HG03571 (cell line): ENCODE measurements at regions not wholly inside any gene's neighbourhood (a gene's known extent, or its start where the extent isn't known, plus 50 kb on each side); places are given as distances from the start of the nearest gene placed in this dataset.
"Not testable (repeated sequence)": the region's sequence is repeated elsewhere in the genome, so short reads cannot be mapped to it uniquely, and the experiment has no call there.

Experiments used
- ATAC-seq: cut with Tn5 transposase; IDR thresholded peaks from one replicate; pipeline ENCODE4 v1.9.1; 2021; ENCODE audit not compliant: unreplicated experiment

DNA sequence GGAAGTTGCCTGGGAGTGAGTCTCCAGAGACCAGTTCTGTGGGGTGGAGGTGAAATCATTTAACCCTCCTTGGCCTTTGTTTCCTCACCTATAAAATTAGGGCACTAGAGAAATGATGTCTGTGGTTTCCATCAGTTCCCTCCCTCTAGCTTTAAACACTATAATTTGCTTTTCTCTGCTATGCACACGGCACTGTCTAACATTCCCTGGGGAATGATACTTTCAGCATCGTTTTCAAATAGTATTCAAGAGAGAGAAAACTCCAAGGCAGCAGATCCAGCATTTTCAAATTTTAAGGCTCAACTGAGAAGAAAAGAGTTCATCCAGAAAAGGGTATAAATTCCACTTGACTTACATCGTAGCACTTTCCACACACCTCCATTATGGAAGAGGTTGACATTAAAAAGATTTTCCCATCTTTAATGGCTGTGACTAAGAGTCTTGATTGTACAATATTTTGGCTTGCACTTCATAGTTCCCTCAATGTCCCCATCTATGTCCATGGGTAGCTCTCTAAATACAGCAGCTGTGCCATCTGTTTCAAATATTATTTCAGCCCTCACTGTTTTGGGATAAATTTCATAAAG lies 137.7 kb upstream of the ZPLD1 start:
- ATAC-seq = no peak

DNA sequence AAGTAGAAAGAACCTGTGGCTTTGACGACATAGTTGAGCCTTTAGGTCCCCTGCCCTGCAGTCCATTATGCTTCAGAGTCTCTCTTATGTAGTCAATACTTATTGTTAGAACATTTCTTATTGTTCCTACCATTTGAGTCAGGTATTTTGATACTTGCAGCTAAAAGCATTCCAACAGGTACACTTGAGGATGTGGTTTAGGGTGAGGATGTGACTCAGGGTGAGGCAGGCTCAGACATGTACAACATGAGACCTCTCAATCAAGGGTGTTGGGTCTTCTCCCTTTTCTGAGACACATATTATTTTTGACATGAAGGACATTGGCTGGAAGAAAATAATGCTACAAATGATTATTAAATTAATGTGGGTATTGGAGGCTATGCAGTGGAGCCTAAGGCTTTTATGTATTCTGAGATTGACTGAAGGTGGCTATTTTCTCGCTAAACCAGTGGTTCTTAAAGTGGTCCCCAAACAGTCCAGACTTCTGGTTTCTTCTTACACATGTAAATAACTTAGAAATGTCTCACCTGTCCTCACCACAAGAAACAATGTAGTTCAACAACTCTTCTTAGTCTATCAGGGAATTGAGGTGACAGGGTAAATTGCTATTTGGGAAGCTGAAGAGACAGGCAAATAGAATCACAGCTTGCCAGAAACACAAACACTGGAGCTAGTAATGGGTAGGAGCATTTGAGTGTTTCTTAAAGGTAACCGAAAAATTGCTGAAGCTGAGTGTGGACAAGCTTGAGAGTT lies 135.5 kb upstream of the ZPLD1 start:
- no peak for ATAC-seq

DNA sequence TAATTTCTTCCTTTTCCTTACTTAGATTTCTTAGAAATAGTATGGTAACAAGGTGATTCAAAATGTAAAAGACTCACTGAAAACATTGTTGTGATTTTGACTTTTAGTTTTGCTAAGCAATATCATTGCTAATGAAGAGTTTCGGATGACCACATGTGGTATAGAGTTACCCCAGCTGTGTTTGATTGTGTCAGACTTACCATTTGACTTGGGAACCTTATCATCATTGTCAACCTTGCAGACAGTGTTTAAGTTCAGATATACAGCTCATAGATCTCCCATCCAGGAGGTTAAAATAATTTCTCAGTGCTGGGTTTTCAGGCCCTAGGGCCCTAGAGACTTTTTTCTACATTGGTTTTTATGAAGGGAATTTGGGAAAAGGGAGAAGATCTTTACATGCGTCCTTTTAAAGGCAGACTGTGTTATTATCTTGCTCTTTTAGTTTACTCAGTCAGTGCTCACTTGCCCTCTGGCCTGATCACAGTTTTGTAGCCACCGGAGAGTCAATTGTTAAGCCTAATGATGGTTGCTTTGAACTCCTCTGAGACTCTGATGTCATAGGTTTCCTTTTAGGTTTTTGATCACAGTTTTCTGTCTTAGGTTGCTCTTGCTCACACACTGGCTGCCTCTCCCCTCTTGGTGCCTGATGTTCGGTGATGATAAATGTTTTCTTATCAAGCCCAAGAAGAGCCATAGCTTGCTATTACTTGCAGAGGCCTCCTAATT lies 133.5 kb upstream of the ZPLD1 start:
- ATAC-seq = no peak

DNA sequence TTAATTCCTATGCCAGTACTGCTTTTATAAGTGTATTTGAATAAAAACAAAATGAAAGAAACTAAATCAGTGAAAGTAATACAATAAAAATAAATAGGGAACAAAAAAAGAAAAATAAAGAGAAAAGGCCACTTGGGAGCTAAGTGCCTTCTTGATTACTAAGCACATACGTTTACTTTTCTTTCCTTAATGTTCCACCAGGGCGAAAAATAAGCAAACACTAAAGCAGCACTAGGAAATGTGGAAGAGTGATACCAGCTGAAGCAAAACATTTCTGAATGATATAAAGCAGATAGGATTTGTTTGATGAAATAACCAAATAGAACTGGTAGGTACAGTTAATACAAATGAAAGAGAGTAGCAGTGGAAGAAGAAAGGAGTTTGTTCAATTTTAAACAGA lies 132.8 kb upstream of the ZPLD1 start:
- no peak for ATAC-seq

DNA sequence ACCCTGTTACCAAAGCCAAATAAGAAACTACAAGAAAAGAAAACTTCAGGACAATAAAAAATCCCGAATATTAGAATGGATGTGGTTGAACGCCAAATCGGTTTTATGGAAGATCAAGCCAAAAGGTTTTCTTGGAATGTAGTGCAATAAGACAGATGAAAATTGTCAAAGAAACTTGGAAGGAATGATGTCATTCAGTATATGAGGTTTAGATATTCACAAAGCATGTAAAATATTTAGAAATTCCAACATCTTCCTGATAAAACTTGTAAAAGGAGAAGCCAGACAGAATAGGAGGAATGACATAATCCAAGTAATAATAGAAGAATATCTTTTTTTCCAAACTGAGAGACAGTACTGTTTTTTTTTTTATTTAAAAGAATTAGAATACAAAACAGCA lies 130.3 kb upstream of the ZPLD1 start:
- no peak for ATAC-seq

DNA sequence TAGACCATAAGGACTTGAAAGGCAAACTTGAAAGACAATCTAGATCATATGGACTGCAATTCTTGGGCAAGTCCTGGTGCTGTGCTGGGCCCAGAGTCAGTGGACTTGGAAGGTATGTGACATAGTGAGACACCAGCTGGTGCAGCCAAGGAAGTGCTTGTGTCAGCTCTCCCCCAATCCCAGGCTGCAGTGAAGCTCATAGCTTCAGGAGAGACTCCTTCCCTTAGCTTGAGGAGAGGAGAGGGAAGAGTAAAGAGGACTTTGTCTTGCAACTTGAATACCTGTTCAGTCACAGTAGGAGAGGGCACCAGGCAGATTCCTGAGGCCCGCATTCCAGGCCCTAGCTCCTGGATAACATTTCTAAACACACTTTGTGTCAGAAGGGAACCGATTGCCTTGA lies 127.4 kb upstream of the ZPLD1 start:
- no peak for ATAC-seq

DNA sequence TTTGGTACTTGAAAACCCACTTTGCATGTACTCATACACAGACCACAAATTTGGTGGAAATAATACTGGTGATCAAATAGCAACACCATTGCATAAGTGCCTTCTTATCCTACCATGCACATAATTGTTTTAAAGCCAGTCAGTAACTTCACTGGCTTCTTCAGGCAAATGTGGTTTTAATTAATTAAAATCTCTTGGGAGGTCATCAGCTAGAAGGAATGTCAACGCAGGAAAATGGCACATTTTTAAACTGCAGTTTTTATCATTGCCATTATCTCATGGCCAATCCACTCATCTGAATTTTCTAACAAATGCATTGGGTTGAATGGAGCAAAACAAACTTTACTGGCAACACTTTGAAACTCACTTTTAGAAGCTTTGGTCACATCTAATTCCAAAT lies 105.7 kb upstream of the ZPLD1 start:
- ATAC-seq = no peak

DNA sequence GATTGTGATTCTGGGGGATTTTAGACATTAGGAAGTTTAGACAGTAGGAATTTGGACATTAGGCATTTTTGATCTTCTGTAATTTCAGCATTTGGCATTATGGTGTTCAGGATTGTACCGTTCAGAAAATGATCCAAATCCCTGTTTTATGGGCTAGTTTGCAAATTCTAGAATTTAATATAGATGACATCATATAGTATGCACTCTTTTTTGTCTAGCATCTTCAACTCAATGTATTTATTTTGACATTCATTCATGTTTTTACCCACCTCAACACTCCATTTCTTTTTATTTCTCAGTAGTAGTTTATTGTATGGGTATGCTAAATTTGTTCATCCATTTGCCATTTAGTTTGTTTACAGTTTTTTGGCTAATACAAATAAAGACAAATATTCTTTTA lies 105.3 kb upstream of the ZPLD1 start:
- ATAC-seq = no peak

DNA sequence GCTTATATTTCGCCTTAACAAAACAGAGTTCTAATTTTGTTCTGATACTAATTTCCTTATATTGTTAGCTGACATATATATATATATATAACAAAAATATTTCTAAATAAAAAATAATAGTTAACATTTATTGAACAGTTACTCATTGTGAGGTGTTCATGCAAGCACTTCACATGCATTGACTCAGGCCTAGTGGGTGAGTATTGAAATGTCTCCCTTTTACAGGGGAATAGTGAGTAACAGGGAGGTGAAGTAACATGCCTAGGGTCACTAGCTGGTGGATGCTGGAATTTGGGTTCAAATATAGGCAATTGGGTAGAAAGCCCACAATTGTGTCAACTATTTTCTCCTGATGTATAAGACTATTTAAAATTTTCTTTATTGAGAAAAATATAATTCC lies 102.6 kb upstream of the ZPLD1 start:
- ATAC-seq = no peak

DNA sequence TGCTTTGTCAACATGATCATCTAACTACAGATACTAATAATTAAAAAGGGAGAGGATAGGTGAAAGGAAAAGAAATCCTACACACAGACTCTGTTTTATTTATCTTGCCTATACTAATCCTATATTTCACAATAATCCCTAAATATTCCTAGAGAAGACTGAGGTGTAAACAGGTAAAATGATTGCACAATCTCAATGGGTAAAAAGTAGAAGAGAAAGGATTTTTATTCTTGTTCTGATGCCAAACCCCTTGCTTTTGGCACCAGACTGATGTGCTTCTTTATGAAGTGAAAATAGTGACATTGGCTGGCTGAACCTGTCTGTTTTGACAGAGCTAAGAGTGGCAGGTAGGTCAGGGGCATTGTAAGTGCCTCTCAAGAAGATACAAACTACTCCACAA lies 101.9 kb upstream of the ZPLD1 start:
- no peak for ATAC-seq

DNA sequence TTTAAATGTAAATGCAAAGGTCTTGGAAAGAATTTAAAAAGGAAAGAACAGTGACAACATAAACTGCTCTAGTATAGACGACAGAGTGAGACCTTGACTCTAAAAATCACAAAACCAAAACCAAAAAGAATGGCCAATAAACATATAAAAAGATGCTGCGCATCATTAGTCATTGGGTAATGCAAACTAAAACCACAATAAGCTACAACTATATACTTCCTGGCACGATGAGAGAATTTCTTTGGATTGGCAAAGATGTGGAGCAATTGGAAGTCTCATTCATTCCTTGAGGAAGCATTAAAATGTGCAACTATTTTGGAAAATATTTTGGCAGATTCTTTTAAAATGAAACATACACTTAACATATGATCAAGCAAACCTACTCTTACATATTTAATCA lies 98.7 kb upstream of the ZPLD1 start:
- ATAC-seq = no peak

DNA sequence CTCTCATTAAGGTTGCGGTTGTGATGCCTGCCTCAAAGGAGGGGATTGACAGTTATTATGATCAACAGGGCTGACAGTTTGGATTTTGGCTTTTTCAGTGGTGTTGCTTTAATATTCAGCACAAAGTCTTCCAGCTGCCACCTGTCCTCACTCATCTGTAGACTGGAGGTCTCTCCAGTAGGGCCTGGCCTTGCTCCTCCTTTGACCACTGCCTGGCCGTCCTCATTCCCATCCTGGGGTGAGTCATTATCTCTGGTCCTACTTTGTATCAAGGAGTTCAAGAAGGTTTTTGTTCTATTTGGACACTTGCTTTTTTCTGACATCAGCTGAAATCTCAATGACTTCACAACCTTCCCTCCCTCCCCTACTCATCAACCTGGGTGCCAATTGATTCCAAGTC lies 95.1 kb upstream of the ZPLD1 start:
- ATAC-seq = no peak

DNA sequence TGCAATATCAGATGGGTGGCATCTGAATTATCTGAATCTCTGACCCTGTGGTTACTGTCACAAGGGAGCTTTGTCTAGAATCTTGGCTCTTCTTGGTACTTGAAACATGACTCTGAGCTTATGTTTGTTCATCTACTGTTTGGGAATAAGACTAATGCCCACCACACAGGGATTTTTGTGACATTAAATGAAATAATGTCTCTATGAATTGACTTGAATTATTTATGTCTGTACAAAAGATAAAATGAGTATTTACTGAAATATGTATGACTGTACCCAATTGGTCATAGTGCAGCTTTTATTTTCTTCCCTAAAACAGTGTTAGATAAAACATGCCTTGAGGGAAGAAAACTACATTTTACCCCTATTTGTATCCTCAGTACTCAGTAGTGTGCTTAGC lies 87.9 kb upstream of the ZPLD1 start:
- ATAC-seq = no peak

DNA sequence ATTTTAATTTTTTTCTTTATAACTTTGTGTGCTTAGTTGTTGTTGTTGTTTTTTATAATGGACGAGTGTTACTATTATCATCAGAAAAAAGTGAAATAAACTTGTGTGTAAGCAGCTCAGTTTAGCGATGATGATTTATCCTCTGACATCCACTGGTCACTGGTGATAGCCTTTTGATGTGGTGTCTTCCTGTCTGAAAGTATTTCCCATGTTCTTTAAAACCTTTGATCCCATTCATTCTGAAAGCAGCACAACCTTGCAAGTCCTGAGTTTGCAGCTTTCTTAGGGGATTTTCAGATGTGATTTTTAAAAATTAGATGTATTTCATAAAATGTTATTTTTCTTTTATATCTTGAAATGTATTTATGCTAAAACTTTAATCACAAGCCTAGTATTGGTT lies 85.9 kb upstream of the ZPLD1 start:
- no peak for ATAC-seq

DNA sequence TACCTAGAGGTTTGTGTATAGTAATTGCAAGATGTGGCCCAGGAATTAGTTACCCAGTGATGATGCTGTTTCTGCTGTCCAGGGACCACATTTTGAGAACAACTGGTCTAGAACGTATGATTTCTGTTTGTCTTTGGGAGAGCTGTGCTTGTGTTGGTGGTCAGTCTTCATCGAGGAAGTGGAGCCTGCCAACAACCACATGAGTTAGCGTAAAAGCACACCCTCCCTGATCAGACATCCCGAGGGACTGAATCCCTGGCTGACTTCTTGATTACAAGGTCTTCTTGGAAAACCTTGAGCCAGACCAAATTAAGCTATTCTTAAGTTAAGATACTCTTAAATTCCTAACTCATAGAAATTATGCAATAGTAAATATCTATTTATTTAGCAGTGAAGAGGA lies 81.7 kb upstream of the ZPLD1 start:
- ATAC-seq = no peak

DNA sequence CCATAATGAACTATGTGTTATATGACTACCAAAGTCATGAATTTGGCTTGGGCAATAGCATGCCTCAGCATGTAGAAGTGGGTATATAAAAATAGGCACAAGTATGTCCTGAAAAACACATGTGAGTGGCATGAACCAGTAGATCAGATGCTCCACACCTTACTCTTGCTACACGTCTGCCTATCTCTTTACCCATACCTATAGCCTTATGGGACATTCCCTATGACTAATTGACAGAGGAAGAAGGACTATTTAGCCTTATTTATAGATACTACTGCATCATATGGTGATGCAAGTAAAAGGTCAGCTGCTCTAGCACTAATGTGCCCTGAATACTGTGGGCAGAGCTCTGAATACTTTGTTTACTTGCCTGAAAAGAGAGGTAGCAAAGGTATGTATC lies 81.0 kb upstream of the ZPLD1 start:
- no peak for ATAC-seq

DNA sequence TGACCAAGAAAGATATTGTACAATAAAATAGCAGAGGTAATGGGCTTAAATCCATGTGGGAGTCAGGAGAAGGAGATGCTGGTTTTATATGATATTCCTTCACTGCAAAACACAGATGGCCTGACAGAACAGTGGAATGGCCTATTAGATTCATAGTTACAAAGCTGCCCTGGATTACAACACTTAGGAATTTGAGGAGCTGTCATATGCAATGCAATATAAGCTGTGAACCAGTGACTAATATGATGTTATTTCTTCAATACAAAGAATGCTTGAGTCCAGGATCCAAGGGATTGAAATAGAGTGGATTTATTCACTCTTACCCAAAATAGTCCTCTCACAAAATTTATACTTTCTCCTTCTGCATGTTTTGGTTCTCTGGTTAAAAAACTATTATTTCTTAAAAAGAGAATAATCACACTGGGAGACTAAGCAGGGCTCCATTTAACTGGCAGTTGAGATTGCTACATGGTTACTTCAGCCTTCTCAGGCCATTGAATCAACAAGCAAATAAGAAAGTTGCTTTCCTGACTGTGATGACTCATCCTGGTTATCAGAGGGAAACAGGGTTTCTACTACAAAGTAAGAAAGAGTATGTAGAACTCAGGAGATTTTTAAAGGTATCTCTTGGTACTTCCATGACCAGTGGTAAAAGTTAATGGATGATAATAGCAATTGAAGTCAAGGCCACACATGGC lies 79.8 kb upstream of the ZPLD1 start:
- no peak for ATAC-seq

DNA sequence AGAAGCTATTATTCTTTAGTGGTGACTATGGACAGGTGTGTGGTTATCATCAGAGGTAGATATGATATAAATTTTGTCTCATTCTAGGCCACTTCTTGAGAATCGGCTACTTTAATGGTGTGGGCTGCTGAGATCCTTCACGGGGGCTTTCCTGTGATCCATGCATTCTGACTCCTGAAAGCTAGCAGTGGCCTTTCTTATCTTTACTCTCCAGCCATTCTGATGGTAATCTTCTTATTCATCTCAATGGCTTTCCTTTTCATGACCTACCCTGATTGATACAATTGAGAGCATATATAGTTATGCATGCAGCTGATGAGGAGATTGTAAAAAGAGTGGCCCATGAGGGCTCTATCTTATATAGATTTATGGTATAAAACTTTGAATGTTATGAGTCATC lies 78.3 kb upstream of the ZPLD1 start:
- ATAC-seq = no peak

DNA sequence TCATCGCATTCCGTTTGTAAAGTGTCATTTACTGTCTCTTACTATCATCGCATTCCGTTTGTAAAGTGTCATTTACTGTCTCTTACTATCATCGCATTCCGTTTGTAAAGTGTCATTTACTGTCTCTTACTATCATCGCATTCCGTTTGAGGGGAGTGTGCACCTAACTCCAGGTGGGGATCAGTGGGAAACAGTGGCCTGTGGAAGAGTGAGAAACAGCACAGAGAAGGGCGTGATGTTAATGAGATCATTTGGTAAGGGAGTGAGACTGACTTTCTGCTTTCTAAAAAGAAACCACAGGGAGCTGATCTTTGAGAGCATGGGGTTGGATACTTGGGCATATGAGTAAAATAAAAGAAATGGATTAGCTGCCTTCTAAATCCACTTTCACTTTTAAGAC lies 77.5 kb upstream of the ZPLD1 start:
- not testable (repeated sequence) for ATAC-seq

DNA sequence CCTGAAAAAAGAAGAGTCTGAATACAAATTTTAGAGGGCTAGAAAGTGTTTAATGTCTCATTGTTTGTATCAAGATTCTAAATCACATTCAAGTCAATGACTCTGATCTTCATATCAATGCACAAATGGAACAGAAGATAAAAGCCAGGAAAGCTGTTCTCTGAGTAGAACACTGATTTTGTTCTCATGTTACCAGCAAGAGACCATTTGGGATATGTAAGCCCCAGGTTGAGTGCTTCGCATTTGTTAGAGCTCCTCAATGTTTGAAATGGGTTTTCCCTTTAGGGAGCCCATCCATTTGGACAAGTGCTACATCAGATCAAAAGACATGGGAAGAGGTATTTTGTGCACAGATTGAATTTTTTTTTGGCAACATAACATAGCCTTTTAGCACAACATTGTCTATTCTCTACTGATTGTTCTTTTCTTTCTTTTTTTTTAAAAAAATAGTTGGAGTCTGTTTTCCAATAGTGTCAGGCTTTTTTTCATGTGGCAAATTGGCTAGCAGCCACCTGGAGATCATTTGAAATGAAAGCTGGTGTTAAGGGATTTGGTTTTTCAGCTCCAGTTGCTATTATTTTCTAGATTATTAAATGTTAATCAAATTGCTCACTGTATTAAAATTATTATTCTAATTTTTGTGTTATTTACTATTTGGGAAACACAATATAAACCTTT lies 74.5 kb upstream of the ZPLD1 start:
- no peak for ATAC-seq

DNA sequence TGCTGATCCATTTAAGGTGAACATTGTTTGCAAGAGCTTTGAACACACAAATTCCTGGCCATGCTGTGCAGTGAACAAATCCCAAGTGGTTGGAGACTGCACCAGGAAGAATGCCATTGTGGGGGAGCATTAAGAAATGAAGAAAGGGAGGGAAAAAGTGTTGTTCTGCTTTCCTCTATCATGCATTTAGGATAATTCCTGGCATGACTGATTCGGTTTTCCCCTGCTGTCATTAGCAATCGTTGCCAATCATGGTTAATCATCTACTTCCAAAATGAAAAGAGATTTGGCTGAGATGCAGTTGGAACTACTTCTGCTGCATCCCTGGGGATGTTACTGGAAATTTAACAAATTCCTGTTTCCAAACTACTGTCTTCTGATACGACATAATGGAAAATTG lies 73.7 kb upstream of the ZPLD1 start:
- no peak for ATAC-seq
